ENCODE measurements at regions not wholly inside any gene's neighbourhood (a gene's known extent, or its start where the extent isn't known, plus 50 kb on each side); places are given as distances from the start of the nearest gene placed in this dataset.
"Not testable (repeated sequence)": the region's sequence is repeated elsewhere in the genome, so short reads cannot be mapped to it uniquely, and the experiment has no call there.

GRCh38 chr9:67726213-67726988 lies 132.3 kb upstream of the ANKRD20A1 start:
- not testable (repeated sequence) for H2BK120ac ChIP-seq (ENCODE audit: low read depth, low read length, poor library complexity, severe bottlenecking); H2BK15ac ChIP-seq (ENCODE audit: low read depth, low read length); H3K27ac Mint-ChIP-seq; H3K27me3 ChIP-seq (ENCODE audit: insufficient read depth, low read length); H3T11ph ChIP-seq (ENCODE audit: low read length); H3K9ac ChIP-seq (ENCODE audit: extremely low read depth, insufficient read length, low read length); H3K27ac ChIP-seq (ENCODE audit: insufficient read length, low read depth, low read length); H2BK5ac ChIP-seq (ENCODE audit: insufficient read length, low read length); H3K56ac ChIP-seq (ENCODE audit: insufficient read length, low read depth, low read length); H3K14ac ChIP-seq (ENCODE audit: insufficient read depth, low read length); H3K4ac ChIP-seq (ENCODE audit: low read depth, low read length); H3K9me3 Mint-ChIP-seq; H2BK12ac ChIP-seq (ENCODE audit: insufficient read length, low read depth, low read length); H3K23me2 ChIP-seq (ENCODE audit: insufficient read length, low read depth, low read length, poor library complexity, severe bottlenecking); H2AK5ac ChIP-seq (ENCODE audit: insufficient read length, low read length); H3K79me1 ChIP-seq (ENCODE audit: insufficient read depth, low read depth, low read length, poor library complexity, severe bottlenecking); H3K36me3 Mint-ChIP-seq (ENCODE audit: insufficient read depth in 1 of 3, low read depth in 3 of 3); DNase-seq; H3K4me2 ChIP-seq (ENCODE audit: insufficient read depth, insufficient read length, low read length); H4K8ac ChIP-seq (replicated peaks; ENCODE audit: insufficient read length, low read depth, low read length); H4K91ac ChIP-seq (ENCODE audit: insufficient read length, low read depth, low read length); H2BK20ac ChIP-seq (ENCODE audit: low read depth, low read length, poor library complexity, severe bottlenecking); H3K79me2 ChIP-seq (ENCODE audit: insufficient read depth, low read length); H3K23ac ChIP-seq (ENCODE audit: insufficient read length, low read depth, low read length); H4K5ac ChIP-seq (ENCODE audit: insufficient read length, low read depth, low read length); H3K27me3 Mint-ChIP-seq (ENCODE audit: low read depth); H3K4me1 ChIP-seq (ENCODE audit: insufficient read depth, low read length); H3K18ac ChIP-seq (ENCODE audit: insufficient read length, low read depth, low read length); H3K9me3 ChIP-seq (ENCODE audit: control insufficient read depth, low read depth, low read length); H3K4me1 Mint-ChIP-seq; H4K20me1 ChIP-seq (ENCODE audit: control insufficient read depth, insufficient read depth, insufficient read length); H2AFZ ChIP-seq (ENCODE audit: low read length)
- peak overlapping the region in 1 of 2 experiments; percentile 55; a peak in 2 of 5 replicates for H3K4me3 Mint-ChIP-seq
- WGBS (ENCODE audit: extremely low coverage, insufficient read length, low lambda C conversion rate), result no CpG with 5 or more reads among the region's 58 CpGs

DNA sequence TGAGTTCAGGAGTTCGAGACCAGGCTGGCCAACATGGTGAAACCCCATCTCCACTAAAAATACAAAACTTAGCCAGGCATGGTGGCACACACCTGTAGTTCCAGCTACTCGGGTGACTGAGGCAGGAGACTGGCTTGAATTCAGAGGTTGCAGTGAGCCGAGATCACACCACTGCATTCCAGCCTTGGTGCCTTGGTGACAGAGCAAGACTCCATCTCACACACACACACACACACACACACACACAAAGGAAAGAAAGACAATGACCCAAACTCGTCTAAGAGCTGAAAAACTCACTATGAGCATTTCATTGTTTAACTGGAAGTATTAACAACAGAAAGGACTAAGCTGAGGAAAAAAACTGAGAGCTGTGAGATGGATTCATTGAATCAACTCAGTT lies 95.6 kb upstream of the ANKRD20A1 start:
- not testable (repeated sequence) for H2BK20ac ChIP-seq (ENCODE audit: low read depth, low read length, poor library complexity, severe bottlenecking); H3K9ac ChIP-seq (ENCODE audit: extremely low read depth, insufficient read length, low read length); H3K23me2 ChIP-seq (ENCODE audit: insufficient read length, low read depth, low read length, poor library complexity, severe bottlenecking); H4K20me1 ChIP-seq (ENCODE audit: control insufficient read depth, insufficient read depth, insufficient read length); H3K36me3 Mint-ChIP-seq (ENCODE audit: insufficient read depth in 1 of 3, low read depth in 3 of 3); H3K4me2 ChIP-seq (ENCODE audit: insufficient read depth, insufficient read length, low read length); H3K23ac ChIP-seq (ENCODE audit: insufficient read length, low read depth, low read length); H3K27ac Mint-ChIP-seq; H3K4ac ChIP-seq (ENCODE audit: low read depth, low read length); H4K91ac ChIP-seq (ENCODE audit: insufficient read length, low read depth, low read length); H3K27me3 ChIP-seq (ENCODE audit: insufficient read depth, low read length); H3K79me2 ChIP-seq (ENCODE audit: insufficient read depth, low read length); H3K27ac ChIP-seq (ENCODE audit: insufficient read length, low read depth, low read length); H2BK12ac ChIP-seq (ENCODE audit: insufficient read length, low read depth, low read length); H3K9me3 Mint-ChIP-seq; H3K4me1 ChIP-seq (ENCODE audit: insufficient read depth, low read length); H3K18ac ChIP-seq (ENCODE audit: insufficient read length, low read depth, low read length); H2BK15ac ChIP-seq (ENCODE audit: low read depth, low read length); H2BK5ac ChIP-seq (ENCODE audit: insufficient read length, low read length); H3K79me1 ChIP-seq (ENCODE audit: insufficient read depth, low read depth, low read length, poor library complexity, severe bottlenecking); H3T11ph ChIP-seq (ENCODE audit: low read length); H3K14ac ChIP-seq (ENCODE audit: insufficient read depth, low read length); H2AFZ ChIP-seq (ENCODE audit: low read length); H4K5ac ChIP-seq (ENCODE audit: insufficient read length, low read depth, low read length); H2BK120ac ChIP-seq (ENCODE audit: low read depth, low read length, poor library complexity, severe bottlenecking); H3K4me1 Mint-ChIP-seq; H3K4me3 Mint-ChIP-seq; H3K9me3 ChIP-seq (ENCODE audit: control insufficient read depth, low read depth, low read length); H3K27me3 Mint-ChIP-seq (ENCODE audit: low read depth); H3K56ac ChIP-seq (ENCODE audit: insufficient read length, low read depth, low read length); H4K8ac ChIP-seq (replicated peaks; ENCODE audit: insufficient read length, low read depth, low read length); H2AK5ac ChIP-seq (ENCODE audit: insufficient read length, low read length); DNase-seq
- WGBS (ENCODE audit: extremely low coverage, insufficient read length, low lambda C conversion rate), result no CpG with 5 or more reads among the region's 4 CpGs
